Right atrium auricular region (tissue), 2 donors: ENCODE measurements at regions not wholly inside any gene's neighbourhood (a gene's known extent, or its start where the extent isn't known, plus 50 kb on each side); places are given as distances from the start of the nearest gene placed in this dataset.
A peak's percentile ranks its signal among the peaks of the same experiment; 100 is the strongest.

Experiments
- DNase-seq: peaks from one replicate; pipeline ENCODE4 v3.0.0-alpha.2; 2019; ENCODE audit warnings: low spot score
- H3K27ac ChIP-seq, 2 donors: fragments of 200-600 bp; sonication (generic); 1 replicate in 1 of 2; 2 replicates in 1 of 2; pipeline ENCODE4 v1.5.1; 2016 to 2019
- H3K27me3 ChIP-seq, 2 donors: fragments of 200-600 bp; sonication (generic); one replicate each; pipeline versions ENCODE4 v1.5.1 to v1.6.0; 2017 to 2019
- H3K36me3 ChIP-seq: fragments of 200-600 bp; sonication (generic); one replicate; pipeline ENCODE4 v1.5.1; 2016
- H3K4me1 ChIP-seq, 2 donors: fragments of 200-600 bp; sonication (generic); one replicate each; pipeline versions ENCODE4 v1.5.1 to v1.6.0; 2017 to 2019
- H3K4me3 ChIP-seq, 2 donors: fragments of 200-600 bp; sonication (generic); 1 replicate in 1 of 2; 2 replicates in 1 of 2; pipeline ENCODE4 v1.5.1; 2017 to 2019; ENCODE audit warnings: mild to moderate bottlenecking in 1 of 2, moderate library complexity in 1 of 2
- H3K9me3 ChIP-seq, 2 donors: fragments of 200-600 bp; sonication (generic); one replicate each; pipeline ENCODE4 v1.5.1; 2019
- TF ChIP-seq, protein P1 (sequence below), 2 donors: fragments of 200-600 bp; sonication (generic); IDR thresholded peaks; one replicate each; pipeline ENCODE4 v1.5.1; 2019; ENCODE audit warnings: antibody characterized with exemption in 2 of 2

DNA sequence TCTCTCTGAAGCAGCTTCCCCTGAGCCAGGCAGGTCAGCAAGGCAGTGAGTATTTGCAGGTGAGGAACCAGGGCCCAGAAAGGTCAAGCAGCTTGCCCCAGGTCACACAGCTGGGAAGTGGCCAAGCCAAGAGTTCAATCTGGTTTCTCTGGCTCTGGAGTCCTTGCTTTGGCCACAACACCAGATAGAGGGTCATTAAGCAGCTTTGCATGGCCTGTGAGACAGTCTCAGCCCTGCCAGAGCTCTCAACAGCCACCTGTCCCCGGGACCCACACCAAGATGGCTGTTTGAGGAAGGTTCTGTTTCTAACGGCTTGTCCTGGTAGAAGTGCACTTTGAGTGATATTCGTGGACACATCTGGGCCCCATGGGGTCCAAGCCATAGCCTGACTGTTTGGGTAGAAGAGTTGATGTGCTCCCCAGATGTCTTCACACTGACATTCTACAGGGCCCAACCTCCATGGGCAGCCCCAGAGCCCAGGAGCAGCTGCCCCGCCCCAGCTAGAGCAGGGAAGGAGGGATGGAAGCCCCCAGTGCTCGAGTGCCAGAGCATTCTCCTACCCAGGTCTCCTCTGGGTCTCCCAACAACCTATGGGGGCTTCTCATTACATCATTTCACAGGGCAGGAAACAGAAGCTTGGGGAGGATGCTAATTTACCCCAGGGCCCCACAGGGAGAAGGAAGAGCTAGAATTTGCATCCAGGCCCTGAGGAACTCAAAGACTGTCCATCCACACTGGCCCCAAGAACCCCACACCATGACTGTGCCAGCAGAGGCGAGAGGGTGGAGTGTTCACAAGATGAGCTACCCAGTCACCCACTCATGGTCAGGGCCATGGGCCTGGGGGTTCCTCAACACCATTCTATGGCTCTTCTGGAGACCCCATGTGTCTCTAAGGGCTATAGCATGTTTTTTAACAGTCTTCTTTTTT lies 107.3 kb upstream of the CDH5 start:
- Histone ChIP-seq H3K27ac (no peak overlapping the region), H3K27me3 (no peaks in the 10 kb centered on the region), H3K36me3 (no peaks in the 10 kb centered on the region), H3K4me1 (peaks cover 0 to 6% of the 10 kb centered on the region in 2 donors), H3K9me3 (no peaks in the 10 kb centered on the region), H3K4me3 (no peak overlapping the region)
- DNase-seq, result peak; percentile 52
- TF ChIP-seq, protein P1, sequence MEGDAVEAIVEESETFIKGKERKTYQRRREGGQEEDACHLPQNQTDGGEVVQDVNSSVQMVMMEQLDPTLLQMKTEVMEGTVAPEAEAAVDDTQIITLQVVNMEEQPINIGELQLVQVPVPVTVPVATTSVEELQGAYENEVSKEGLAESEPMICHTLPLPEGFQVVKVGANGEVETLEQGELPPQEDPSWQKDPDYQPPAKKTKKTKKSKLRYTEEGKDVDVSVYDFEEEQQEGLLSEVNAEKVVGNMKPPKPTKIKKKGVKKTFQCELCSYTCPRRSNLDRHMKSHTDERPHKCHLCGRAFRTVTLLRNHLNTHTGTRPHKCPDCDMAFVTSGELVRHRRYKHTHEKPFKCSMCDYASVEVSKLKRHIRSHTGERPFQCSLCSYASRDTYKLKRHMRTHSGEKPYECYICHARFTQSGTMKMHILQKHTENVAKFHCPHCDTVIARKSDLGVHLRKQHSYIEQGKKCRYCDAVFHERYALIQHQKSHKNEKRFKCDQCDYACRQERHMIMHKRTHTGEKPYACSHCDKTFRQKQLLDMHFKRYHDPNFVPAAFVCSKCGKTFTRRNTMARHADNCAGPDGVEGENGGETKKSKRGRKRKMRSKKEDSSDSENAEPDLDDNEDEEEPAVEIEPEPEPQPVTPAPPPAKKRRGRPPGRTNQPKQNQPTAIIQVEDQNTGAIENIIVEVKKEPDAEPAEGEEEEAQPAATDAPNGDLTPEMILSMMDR (IDR thresholded peaks at IDR 0.05), result no peak

- Histone ChIP-seq H3K27me3 (no peaks in the 10 kb centered on the region), H3K4me3 (no peak overlapping the region), H3K9me3 (no peaks in the 10 kb centered on the region), H3K27ac (no peak overlapping the region), H3K36me3 (no peaks in the 10 kb centered on the region), H3K4me1 (peaks cover 0 to 3% of the 10 kb centered on the region in 2 donors)
- no peak for DNase-seq
- TF ChIP-seq, protein P1 (IDR thresholded peaks at IDR 0.05), result no peak
These were observed 109.6 kb upstream of the CDH5 start for GRCh38 chr16:66256919-66257318.

GRCh38 chr16:66255647-66256046 lies 110.8 kb upstream of the CDH5 start:
- H3K9me3 ChIP-seq, result no peaks in the 10 kb centered on the region
- H3K27ac ChIP-seq, result no peak overlapping the region
- no peaks in the 10 kb centered on the region for H3K36me3 ChIP-seq
- no peak for DNase-seq
- peaks cover 0 to 12% of the 10 kb centered on the region in 2 donors for H3K4me1 ChIP-seq
- H3K27me3 ChIP-seq, result no peaks in the 10 kb centered on the region
- TF ChIP-seq, protein P1 (IDR thresholded peaks at IDR 0.05), result no peak
- no peak overlapping the region for H3K4me3 ChIP-seq

- TF ChIP-seq, protein P1 (IDR thresholded peaks at IDR 0.05), result no peak
These were observed 111.7 kb upstream of the CDH5 start for GRCh38 chr16:66254751-66255150.

GRCh38 chr16:66254106-66254505 lies 112.4 kb upstream of the CDH5 start:
- Histone ChIP-seq H3K4me3 (no peak overlapping the region), H3K36me3 (no peaks in the 10 kb centered on the region), H3K9me3 (no peaks in the 10 kb centered on the region), H3K27ac (no peak overlapping the region), H3K27me3 (no peaks in the 10 kb centered on the region), H3K4me1 (peaks cover 0 to 16% of the 10 kb centered on the region in 2 donors)
- TF ChIP-seq, protein P1 (IDR thresholded peaks at IDR 0.05), result no peak
- no peak for DNase-seq

More at GRCh38 chr16:66254751-66255150, 111.7 kb upstream of the CDH5 start:
- H3K9me3 ChIP-seq, result no peaks in the 10 kb centered on the region
- no peak overlapping the region for H3K27ac ChIP-seq
- H3K4me1 ChIP-seq, result peaks cover 0 to 16% of the 10 kb centered on the region in 2 donors
- DNase-seq, result no peak
- no peaks in the 10 kb centered on the region for H3K36me3 ChIP-seq
- H3K4me3 ChIP-seq, result no peak overlapping the region
- H3K27me3 ChIP-seq, result no peaks in the 10 kb centered on the region
